ENCODE measurements at regions not wholly inside any gene's neighbourhood (a gene's known extent, or its start where the extent isn't known, plus 50 kb on each side); places are given as distances from the start of the nearest gene placed in this dataset.

GRCh38 chr10:20949967-20950366 lies 52.9 kb upstream of the NEBL start:
- Histone ChIP-seq H3K4me1 (no peaks in the 10 kb centered on the region), H3K36me3 (no peaks in the 10 kb centered on the region), H3K27ac (no peak overlapping the region), H3K4me3 (no peak overlapping the region), H3K27me3 (no peaks in the 10 kb centered on the region), H3K9me3 (no peaks in the 10 kb centered on the region)
- no peak for DNase-seq
- no peak for TF ChIP-seq POLR2A (IDR thresholded peaks at IDR 0.05)
- TF ChIP-seq, protein P1, sequence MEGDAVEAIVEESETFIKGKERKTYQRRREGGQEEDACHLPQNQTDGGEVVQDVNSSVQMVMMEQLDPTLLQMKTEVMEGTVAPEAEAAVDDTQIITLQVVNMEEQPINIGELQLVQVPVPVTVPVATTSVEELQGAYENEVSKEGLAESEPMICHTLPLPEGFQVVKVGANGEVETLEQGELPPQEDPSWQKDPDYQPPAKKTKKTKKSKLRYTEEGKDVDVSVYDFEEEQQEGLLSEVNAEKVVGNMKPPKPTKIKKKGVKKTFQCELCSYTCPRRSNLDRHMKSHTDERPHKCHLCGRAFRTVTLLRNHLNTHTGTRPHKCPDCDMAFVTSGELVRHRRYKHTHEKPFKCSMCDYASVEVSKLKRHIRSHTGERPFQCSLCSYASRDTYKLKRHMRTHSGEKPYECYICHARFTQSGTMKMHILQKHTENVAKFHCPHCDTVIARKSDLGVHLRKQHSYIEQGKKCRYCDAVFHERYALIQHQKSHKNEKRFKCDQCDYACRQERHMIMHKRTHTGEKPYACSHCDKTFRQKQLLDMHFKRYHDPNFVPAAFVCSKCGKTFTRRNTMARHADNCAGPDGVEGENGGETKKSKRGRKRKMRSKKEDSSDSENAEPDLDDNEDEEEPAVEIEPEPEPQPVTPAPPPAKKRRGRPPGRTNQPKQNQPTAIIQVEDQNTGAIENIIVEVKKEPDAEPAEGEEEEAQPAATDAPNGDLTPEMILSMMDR (IDR thresholded peaks at IDR 0.05) = no peak

- Histone ChIP-seq H3K4me1 (no peaks in the 10 kb centered on the region), H3K9me3 (no peaks in the 10 kb centered on the region), H3K36me3 (no peaks in the 10 kb centered on the region), H3K27me3 (no peaks in the 10 kb centered on the region), H3K27ac (no peak overlapping the region), H3K4me3 (no peak overlapping the region)
- DNase-seq = no peak
- no peak for TF ChIP-seq POLR2A (IDR thresholded peaks at IDR 0.05)
- TF ChIP-seq, protein P1 (IDR thresholded peaks at IDR 0.05) = no peak
Measured at GRCh38 chr10:20948686-20949327, 51.7 kb upstream of the NEBL start.

Small RNA genes in the stretch of these regions (small RNA-seq; reads per million reads assigned to genes)
- gene AL158209.2 = 0 reads per million in 2 donors
- 0 reads per million in 2 donors for gene RF00017
- 0 reads per million in 2 donors for gene RNU6-15P

Data from Peyer's patch (tissue), 4 donors.